ENCODE measurements at regions not wholly inside any gene's neighbourhood (a gene's known extent, or its start where the extent isn't known, plus 50 kb on each side); places are given as distances from the start of the nearest gene placed in this dataset.

- no peak for TF ChIP-seq MAX (IDR thresholded peaks at IDR 0.05)
- no peak for TF ChIP-seq CTCF (IDR thresholded peaks at IDR 0.05)
- no peak for TF ChIP-seq CBX2 (IDR thresholded peaks at IDR 0.05; ENCODE audit: borderline replicate concordance, low read depth)
- TF ChIP-seq RCOR1 (IDR thresholded peaks at IDR 0.05; ENCODE audit: low read depth, low read length): no peak
- TF ChIP-seq ZFP36 (IDR thresholded peaks at IDR 0.05; ENCODE audit: borderline replicate concordance, partially characterized antibody): no peak
- TF ChIP-seq POLR2AphosphoS2 (conservative IDR thresholded peaks at IDR 0.05; ENCODE audit: low read length): no peak
- TF ChIP-seq ESRRA (IDR thresholded peaks at IDR 0.05; ENCODE audit: borderline replicate concordance, low read length): no peak
- TF ChIP-seq NR3C1 (IDR thresholded peaks at IDR 0.05): no peak
- no peak for TF ChIP-seq JUNB (IDR thresholded peaks at IDR 0.05)
Measured at GRCh38 chr2:41894563-41895333, 153.1 kb upstream of the PKDCC start.

All from A549 (cell line).